Suprapubic skin (tissue), 4 donors: ENCODE measurements at regions not wholly inside any gene's neighbourhood (a gene's known extent, or its start where the extent isn't known, plus 50 kb on each side); places are given as distances from the start of the nearest gene placed in this dataset.

ENCODE experiments used
- EP300 ChIP-seq: sonication (generic); formaldehyde crosslinking; IDR thresholded peaks from one replicate; pipeline ENCODE4 v1.6.1; 2017; ENCODE audit warnings: antibody characterized with exemption
- POLR2A ChIP-seq, 2 donors: fragments of 450-650 bp; IDR thresholded peaks; one replicate each; pipeline ENCODE4 v1.6.1; 2017; ENCODE audit warnings: antibody characterized with exemption in 2 of 2, mild to moderate bottlenecking in 2 of 2, moderate library complexity in 2 of 2
- POLR2AphosphoS5 ChIP-seq, 3 donors: sonication (generic); formaldehyde crosslinking; IDR thresholded peaks; one replicate each; pipeline ENCODE4 v1.6.1; 2017; ENCODE audit warnings: antibody characterized with exemption in 3 of 3
- TF ChIP-seq, protein P1 (sequence below), 2 donors: fragments of 200-600 bp in 1 of 2; fragments of 450-650 bp in 1 of 2; sonication (generic) in 1 of 2; IDR thresholded peaks; one replicate each; pipeline ENCODE4 v1.5.1; 2016 to 2019; ENCODE audit warnings: antibody characterized with exemption in 2 of 2, mild to moderate bottlenecking in 1 of 2, moderate library complexity in 1 of 2

DNA sequence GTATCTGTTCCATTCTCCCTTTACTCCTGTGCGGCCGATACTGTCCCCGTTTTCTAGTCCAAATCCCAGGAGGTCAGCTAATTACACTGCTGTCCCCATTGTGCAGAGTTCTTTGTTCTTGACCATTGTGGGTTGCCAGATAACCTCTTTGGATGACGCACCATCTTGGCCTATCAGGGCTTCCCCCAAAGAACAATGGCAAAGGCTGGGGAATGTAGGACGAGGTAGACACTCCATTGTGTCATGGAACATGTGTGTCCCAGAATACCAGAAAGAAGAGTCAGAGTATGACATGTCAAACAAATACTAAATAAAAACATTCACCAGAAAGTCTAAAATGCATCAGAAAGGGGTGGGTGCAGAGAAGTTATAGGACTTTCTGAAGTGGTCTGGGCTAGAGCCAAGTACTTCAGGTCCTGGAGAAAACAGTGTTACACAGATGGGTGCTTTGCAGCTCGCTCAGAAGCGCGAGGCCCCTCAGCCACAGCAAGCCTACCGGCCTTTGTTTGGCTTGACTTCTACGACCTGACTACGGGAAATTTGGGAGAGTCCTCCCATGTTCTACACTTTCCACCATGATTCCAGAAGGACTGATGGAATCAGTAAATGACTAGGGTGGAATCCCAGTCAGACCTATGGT is 83.2 kb upstream of the SSBP2 start:
- TF ChIP-seq POLR2A (IDR thresholded peaks at IDR 0.05) (no peak), EP300 (no peak), POLR2AphosphoS5 (IDR thresholded peaks at IDR 0.05) (no peak)
- TF ChIP-seq, protein P1, sequence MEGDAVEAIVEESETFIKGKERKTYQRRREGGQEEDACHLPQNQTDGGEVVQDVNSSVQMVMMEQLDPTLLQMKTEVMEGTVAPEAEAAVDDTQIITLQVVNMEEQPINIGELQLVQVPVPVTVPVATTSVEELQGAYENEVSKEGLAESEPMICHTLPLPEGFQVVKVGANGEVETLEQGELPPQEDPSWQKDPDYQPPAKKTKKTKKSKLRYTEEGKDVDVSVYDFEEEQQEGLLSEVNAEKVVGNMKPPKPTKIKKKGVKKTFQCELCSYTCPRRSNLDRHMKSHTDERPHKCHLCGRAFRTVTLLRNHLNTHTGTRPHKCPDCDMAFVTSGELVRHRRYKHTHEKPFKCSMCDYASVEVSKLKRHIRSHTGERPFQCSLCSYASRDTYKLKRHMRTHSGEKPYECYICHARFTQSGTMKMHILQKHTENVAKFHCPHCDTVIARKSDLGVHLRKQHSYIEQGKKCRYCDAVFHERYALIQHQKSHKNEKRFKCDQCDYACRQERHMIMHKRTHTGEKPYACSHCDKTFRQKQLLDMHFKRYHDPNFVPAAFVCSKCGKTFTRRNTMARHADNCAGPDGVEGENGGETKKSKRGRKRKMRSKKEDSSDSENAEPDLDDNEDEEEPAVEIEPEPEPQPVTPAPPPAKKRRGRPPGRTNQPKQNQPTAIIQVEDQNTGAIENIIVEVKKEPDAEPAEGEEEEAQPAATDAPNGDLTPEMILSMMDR (IDR thresholded peaks at IDR 0.05), result no peak
